ENCODE measurements at regions not wholly inside any gene's neighbourhood (a gene's known extent, or its start where the extent isn't known, plus 50 kb on each side); places are given as distances from the start of the nearest gene placed in this dataset.
"Not testable (repeated sequence)": the region's sequence is repeated elsewhere in the genome, so short reads cannot be mapped to it uniquely, and the experiment has no call there.

DNA sequence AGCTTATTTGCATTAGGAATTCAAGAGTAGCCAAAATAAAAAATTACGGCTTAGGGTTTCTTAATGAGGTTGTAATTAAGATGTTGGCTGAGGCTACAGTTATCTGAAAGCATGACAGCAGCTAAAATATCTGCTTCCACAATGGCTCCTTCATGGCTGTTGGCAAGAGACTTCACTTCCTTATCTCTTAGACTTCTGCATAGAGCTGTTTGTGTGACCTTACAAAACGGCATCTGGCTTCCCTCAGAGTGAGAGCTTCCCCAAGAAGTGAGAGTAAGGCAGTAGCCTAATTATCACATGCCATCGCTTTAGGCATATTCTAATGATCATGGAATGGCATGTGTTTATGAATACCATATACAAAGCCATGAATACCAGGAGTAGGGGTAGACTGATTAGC lies 57.6 kb downstream of the CCDC59 start:
- no peak for DNase-seq (ENCODE audit: low read depth)

DNA sequence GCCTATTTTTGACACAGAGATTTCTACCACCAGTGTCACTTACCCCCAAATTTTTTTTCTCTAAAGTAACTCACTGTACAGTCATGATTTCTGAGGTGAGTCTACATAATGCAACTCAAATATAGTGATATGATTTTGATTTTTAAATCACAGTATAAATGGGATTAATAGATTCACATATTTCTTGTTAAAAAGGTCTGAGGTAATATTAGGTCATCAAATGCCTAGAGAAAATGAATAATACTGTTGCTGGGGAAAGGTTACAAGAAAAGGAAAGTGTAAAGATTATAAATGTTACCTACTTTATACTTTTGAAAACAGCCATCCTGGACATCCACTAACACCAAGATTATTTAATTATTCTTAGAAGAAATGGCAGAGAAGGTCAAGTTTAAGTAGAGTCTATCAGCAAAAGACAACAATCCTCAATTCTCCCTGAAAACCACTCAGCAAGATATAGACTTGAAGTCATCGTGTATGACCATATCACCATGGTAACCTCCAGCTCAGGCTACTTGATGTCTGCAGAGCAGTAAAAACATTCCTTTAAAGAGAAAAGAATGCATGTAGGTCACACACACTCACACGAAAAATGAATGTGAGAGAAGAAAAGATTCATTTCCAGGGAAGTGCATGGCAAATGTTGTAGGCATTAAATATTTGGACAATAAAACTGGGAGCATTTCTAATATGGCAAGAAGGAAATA lies 58.7 kb downstream of the CCDC59 start:
- no peak for DNase-seq (ENCODE audit: low read depth)

DNA sequence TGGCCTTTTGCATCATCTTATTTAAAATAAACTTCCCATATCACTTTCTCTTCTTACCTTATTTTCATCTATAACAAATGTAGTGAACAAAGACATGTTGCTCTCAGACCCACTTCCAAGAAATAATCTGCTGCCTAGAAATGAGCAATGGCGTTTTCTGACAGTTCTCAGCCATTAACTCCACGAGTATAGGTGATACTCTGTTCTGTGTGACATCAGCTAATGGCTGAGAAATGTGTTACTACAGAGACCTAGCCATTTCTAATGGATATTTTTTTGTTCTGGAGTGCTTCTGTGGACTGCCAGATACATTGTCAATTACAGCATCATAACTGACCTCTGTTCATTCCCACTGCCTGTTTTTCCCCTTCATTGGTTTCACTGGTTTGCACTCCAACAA lies 67.8 kb downstream of the CCDC59 start:
- no peak for DNase-seq (ENCODE audit: low read depth)

DNA sequence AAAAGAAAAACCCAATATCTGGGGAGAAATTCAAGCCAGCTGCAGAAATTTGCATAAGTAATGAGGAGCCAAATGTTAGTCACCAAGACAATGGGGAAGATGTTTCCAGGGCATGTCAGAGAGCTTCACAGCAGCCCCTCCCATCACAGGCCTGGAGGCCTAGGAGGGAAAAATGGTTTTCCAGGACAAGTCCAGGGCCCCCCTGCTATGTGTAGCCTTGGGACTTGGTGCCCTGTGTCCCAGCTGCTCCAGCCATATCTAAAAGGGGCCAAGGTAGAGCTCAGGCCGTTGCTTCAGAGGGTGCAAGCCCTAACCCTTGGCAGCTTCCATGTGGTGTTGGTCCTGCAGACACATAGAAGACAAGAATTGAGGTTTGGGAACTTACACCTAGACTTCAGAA lies 76.9 kb downstream of the CCDC59 start:
- DNase-seq (ENCODE audit: low read depth), result not testable (repeated sequence)

DNA sequence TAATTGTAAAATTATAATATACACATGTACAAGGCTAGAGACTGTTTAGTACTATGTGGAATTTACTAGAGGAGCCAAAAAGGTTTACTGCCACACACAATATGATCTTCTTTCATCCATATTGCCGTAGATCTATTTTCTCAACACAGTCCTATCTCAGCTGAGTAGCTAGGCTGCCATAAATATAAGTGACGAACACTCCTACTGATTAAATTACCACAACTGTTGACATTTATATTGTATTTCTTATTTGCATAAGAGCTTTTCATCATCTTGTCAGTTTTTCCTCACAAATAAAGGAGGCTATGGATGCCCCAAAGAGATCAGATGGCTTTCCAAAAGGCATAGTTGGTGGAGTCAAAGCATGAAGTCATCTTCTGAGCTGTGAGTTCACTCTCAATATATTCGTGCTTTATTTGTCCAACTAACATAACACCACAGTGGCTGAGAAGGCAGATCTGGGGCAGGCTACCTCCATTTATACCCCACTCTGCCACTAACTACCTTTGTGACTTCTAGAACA lies 78.6 kb downstream of the CCDC59 start:
- no peak for DNase-seq (ENCODE audit: low read depth)

DNA sequence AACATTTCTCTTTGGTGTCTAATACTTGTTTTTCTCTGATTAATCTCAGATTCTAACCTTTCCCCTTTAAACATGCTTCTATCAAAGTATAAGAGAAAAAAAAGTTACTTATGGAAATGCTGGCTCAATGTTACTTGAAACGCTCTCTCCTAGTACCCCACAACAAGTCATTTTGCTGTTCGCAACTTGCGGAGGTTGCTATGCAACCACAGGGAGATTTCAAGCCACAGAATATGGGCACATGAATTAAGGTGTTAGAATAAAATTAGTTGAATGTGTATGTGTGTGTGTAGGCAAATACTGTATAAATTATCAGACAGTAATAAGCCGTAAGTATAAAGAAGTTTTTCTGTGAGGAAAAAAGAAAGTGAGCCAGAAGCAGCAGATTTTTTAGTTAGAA lies 80.6 kb downstream of the CCDC59 start:
- no peak for DNase-seq (ENCODE audit: low read depth)

DNA sequence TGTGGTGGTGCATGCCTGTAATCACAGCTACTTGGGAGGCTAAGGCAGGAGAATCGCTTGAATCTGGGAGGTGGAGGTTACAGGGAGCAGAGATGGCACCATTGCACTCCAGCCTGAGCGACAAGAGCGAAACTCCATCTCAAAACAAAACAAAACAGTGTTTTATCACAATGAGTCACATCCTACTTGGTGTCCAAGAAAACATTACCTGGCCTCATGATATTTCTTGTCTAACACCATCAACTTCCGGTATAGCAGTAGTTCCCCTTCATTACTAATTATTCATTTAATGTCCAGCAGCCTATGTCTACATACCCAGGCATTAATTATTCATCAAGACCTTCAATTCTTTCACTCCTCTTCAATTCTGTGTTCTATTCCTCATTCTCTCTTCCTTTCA lies 115.5 kb downstream of the CCDC59 start:
- no peak for DNase-seq (ENCODE audit: low read depth)

DNA sequence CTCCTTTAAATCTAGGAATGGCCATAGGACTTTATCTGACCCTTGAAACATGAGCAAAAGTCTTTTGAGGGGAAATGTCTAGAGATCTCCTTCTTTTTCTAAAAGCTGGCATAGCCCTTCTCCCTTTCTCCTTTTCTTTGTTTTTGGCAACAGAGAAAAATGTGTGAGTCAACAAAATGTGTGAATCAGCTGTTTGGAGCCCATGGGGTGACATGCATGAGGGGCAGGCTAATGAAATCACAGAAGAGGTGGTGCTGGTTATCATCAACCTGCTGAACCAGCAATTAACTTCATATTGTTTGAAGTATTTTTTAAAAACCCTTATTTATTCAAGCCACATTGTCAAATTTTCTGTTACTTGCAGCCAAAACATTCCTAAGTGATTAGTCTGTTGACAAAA lies 132.3 kb downstream of the CCDC59 start:
- no peak for DNase-seq (ENCODE audit: low read depth)

DNA sequence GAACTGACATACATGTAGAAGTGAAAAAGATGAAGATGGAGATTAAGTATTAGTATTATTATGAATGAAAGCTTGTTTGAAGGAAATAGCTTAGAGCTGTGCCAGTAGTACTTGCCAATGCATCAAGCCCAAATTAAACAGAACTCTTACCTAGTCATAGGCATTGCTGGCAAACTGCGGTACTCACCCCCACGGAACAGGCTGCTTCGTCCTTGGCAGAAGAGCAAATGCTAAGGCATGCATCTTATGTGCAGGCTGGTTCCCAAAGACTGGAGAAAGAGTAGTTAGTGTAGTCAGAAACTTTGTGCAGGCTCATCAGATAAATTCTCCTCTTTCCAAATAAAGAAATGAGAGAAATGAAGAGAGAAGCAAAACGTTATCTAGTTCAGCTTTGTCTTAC lies 134.8 kb downstream of the CCDC59 start:
- no peak for DNase-seq (ENCODE audit: low read depth)

DNA sequence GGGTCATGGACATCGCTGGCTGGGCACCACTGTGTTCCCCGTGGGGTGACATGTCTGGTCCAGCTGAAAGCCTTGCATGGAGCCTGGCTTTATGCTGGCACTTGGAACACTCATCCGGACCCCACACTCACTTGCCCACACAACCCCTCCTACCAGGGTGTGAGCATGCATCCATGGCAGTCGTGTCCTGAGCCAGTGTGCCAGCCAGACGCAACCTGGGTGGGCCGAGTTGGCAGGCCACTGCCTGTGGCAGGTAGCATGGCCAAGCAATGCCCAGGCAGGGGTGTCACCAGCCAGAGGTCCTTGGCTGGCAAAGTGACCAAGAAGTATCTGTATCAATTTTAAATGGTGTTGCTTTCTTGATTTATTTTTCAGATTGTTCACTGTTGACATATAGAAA lies 141.7 kb downstream of the CCDC59 start:
- DNase-seq (ENCODE audit: low read depth), result no peak

DNA sequence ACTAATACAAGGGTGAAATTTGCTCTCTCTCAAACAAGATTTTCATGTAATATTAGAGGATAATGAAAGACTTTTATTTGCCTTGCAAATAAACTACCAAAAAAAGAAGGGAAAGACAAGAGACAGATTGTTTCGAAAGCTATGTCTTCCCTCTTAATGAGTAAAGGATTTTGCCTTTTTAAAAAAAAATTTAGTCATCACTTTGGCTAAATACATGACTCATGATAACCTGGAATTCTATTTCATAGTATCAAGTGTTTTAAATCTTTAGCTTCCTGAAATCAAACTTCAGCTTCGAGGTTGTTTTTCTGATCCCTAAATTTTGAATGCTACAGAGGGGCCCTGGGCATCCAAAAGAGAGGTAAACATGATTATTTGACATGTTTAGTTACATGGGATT lies 144.4 kb downstream of the CCDC59 start:
- DNase-seq (ENCODE audit: low read depth), result no peak

DNA sequence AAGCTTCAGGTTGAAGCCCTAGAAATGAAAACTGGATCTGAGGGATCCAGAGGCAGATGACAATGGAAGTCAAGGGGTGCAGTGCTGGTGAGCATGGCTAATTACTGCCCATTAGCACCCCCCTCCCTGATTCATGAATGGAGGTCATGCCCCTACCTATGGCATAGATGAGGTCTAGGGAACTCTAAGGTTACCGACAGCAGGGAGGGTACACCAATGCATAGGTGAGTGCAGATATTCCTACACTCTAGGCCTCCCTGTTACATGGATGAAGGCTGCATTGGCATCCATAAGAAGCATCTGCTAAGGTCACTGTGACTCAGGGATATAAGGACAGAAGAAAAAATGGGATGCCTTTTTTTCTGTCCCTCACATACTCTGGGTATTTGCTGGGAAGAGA lies 147.3 kb downstream of the CCDC59 start:
- DNase-seq (ENCODE audit: low read depth), result no peak

DNA sequence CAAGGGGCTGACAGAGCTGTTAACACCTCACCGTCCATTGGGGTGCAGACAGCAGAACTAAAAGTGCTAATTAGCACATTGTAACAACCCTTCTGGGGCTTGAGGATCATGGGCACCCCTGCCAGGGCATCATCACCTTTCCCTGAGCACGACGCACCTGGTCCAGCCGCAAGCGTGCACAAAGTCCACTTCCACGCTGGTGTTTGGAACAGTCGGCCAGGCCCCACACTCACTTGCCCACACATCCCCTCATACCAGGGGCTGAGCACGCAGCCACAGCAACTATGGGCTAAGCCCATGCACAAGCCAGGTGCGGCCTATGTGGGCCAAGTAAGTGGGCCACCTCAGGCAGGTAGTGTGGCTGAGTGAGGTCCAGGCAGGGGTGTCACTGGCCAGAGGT lies 148.7 kb downstream of the CCDC59 start:
- no peak for DNase-seq (ENCODE audit: low read depth)

DNA sequence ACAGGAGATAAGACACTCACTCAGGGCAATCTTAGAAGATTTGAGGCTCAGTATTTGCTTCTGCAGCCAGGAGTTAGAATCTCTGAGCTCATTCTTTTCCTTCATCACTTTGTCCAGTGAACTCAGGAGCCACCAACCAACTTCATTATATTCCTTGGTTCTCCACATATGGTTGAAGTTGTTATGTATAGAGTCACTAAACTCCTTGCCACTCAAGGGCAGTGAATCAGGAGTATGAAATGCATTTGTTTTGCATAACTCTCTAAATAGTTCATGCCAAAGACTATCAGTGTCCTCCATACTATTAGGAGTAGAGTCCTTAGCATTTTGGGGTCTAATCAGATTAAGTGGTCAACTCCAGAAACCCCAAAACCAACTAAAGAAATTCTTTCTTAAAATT lies 150.6 kb downstream of the CCDC59 start:
- DNase-seq (ENCODE audit: low read depth), result no peak

DNA sequence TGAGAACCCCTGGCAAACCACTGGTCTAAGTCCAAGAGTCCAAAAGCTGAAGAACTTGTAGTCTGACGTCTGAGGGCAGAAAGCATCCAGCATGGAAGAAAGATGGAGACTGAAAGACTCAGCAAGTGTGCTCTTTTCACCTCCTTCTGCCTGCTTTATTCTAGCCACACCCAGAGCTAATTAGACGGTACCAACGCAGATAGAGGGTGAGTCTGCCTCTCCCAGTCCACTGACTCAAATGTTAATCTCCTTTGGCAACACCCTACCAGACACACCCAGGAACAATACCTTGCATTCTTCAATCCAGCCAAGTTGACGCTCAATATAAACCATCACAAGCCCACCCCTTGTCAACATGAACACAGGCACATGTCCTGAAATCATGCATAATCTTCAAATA lies 155.1 kb downstream of the CCDC59 start:
- DNase-seq (ENCODE audit: low read depth), result no peak

DNA sequence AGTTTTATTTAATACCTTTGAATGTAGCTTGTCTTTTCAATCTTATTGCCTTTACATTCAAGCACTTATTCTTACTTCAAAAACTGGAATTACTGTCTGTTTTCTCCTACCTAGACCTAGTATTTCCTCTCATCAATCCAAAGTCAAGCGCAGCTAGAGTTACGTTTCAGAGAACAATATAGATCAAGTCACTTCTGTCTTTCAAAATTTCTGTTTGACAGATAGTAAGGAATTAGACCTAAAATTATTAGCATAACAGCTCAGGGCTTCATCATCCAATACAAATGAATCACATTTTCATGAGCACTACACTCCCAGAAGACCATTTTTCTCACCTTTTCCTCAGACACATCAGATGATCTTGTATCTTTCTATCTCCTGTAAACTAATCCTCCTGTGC lies 170.6 kb downstream of the CCDC59 start:
- DNase-seq (ENCODE audit: low read depth), result no peak

DNA sequence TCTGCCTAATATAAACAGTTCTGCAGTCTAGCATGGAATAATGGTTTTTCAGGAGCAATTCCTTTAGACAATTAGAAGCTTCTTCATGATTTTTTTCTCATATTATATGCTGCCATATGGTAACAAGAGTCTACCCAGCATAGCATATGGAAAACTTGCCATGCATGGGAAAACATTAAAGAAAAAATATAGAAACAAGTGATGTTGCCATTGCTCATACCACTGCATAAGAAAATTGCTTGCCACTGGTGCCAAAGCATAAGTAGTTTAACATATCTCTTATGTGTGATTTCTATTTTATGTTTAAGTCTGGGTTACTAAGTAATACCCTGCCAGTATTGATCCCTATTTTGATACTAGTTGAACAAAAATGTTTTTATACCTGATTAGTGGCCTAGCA lies 171.2 kb downstream of the CCDC59 start:
- DNase-seq (ENCODE audit: low read depth), result no peak

DNA sequence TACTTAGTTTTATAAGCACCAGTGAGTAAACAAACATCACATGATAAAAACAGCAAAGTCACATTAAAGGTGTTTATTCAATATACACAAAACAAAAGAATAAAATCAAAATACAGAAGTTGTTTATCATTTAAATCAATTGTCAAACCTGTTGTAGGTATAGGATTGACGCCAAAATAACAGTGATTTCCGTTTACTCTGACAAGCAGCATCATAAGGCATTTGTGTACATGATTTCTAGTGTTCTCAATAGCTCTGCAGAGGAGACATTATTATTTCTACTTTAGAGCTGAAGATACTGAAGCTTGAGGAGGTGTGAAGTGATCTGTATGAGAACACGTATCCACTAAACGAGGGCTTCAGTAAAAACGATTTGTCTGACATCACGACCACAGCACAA lies 171.9 kb downstream of the CCDC59 start:
- no peak for DNase-seq (ENCODE audit: low read depth)

DNA sequence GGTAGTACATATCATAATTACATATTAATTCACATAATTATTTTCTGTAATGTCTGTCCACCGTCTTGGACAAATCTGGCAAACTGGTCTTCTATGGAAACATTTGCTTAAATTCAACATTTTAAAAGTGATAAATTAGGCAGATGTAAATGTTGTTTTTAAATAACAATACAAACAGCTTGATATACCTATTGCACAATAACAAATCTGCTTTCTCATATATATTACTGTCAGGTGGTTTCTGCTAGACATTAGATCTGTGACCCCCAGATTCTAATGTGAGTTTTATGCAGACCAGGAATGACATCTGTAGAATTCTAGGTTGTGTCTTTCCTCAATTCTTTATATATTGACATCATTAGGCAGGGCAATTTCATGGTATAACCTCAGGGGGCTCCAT lies 173.3 kb downstream of the CCDC59 start:
- no peak for DNase-seq (ENCODE audit: low read depth)

DNA sequence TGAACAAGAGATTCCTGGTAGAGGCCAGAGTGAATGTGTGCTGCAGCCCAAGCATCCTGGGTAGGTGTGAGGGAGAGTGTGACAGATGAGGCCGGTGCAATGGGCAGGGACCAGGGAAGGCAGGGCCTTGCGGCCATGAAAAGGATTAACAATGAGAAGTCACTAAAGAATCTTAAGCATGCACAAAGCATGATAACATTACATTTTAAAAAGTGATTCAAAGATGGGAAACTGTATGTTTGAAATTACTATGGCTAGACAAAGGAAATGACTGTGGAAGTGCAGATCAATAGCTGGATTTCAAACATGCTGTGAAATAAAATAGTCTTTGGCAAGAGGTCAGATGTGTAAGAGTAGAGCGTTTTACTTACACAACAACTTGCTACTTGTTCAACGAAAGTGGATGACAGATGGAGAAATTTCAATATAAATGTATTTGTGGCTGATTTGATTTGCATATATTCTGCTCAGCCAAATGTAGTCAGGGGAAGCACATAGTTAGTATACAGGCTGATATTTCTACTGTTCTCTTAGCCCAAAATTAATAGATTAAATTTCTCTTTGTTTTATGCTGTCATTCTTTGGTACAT lies 175.5 kb downstream of the CCDC59 start:
- DNase-seq (ENCODE audit: low read depth), result no peak

DNA sequence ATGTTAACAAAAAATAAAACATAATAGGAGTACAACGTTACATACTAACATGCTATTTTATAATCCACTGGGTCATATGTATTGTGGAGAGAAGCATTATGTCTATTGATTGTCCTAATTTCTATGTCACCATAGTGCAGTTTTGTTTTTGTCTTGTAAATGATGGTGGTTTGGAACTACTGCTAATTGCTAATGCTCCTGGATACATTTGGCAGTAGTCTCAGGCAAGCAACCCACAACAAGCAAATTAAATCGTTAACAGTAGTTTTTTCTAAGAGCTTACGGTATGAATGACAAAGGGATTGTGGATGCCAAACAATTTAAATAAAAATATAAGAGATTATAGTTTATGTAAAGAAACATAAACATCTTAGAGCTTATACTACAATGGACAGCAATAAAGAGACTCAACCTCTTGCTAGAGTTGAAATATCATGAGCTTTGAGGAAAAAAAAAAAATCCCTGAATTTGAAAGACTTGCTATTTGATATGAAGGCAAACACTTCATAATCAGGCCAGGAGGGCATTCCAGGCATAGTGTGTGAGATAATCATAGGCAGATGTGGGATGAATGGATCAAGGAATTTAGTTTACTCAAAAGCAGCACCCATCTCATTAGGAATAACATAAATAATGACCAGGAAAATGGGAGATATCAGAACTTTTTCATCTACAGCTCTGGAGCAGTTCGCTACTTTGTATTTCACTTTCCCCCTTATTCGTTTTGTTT lies 181.3 kb downstream of the CCDC59 start:
- no peak for DNase-seq (ENCODE audit: low read depth)

DNA sequence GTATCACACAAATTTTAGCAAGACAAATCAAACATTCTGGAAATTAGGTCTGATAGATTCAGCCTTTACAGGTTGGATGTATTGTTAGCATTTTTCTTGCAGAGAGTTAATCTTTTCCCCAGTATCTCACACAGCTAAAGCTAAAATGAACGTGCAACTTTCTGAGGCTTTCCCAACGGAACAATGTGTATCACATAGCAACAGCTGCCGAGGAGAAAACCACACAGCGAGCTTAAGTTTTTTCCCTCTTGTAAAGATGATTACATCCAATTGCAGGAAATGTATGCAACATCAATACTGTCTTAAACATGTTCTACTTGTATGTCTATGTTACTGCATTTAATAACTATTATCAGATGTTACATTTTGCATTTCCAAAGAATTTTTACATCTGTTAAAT lies 182.2 kb downstream of the CCDC59 start:
- no peak for DNase-seq (ENCODE audit: low read depth)

DNA sequence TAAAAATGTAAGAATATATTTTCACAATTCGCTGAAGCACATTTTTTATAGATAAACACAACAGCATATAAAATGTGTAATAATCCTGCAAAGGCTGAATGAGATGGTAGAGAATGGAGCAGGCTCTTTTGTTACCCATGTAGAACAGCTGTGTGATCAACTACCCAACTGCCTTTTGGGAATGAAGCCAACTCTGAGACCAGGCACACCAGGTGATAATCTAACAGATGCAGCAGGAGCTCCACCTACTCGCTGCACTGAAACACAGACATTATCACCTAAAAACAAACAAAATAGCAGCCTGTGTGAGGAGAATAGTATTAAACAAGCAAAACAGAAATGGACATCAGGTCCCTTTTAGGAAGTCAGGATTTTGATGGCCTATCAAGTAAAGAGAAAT lies 183.3 kb downstream of the CCDC59 start:
- DNase-seq (ENCODE audit: low read depth), result no peak
